PC-9 (cell line): ENCODE measurements at regions not wholly inside any gene's neighbourhood (a gene's known extent, or its start where the extent isn't known, plus 50 kb on each side); places are given as distances from the start of the nearest gene placed in this dataset.

Experiments
- BruUV-seq: library from RNA; stranded (reverse); fragments of 400-500 nt; replicated peaks from 2 replicates; lab custom pipeline; 2021; lab: Mats Ljungman, UMichigan
- CTCF ChIA-PET: fragments of 300-600 bp; sonication (Branson Sonifier 250); formaldehyde crosslinking; loops from one replicate; lab custom pipeline; 2022; ENCODE audit warnings: antibody characterized with exemption; lab: Charles Lee
- POLR2A ChIA-PET: fragments of 300-600 bp; sonication (Branson Sonifier 250); formaldehyde crosslinking; loops from one replicate; lab custom pipeline; 2022; ENCODE audit warnings: antibody characterized with exemption; ENCODE audit not compliant: unreplicated experiment; lab: Charles Lee
- DNase-seq, 2 experiments: peaks; one replicate each; pipeline versions ENCODE4 v3.0.0 to v3.0.0-alpha.2; 2015 to 2022; ENCODE audit warnings: mixed read lengths in 1 of 2
- H2AFZ ChIP-seq: fragments of 200-600 bp; sonication (generic); 2 replicates; pipeline ENCODE4 v1.8.1; 2017; ENCODE audit warnings: antibody characterized with exemption
- H3F3A ChIP-seq: fragments of 200-600 bp; sonication (generic); 2 replicates; pipeline ENCODE4 v1.8.1; 2017; ENCODE audit warnings: antibody characterized with exemption, mild to moderate bottlenecking, low read depth; ENCODE audit not compliant: insufficient read depth
- H3K27ac ChIP-seq: fragments of 200-600 bp; sonication (generic); 2 replicates; pipeline ENCODE4 v1.6.1; 2016; ENCODE audit warnings: mixed run types
- H3K27me3 ChIP-seq: fragments of 200-600 bp; sonication (generic); 2 replicates; pipeline ENCODE4 v1.6.1; 2016; ENCODE audit warnings: low read depth, mixed run types; ENCODE audit not compliant: insufficient read depth
- H3K36me3 ChIP-seq: fragments of 200-600 bp; sonication (generic); 2 replicates; pipeline ENCODE4 v1.6.1; 2016; ENCODE audit warnings: low read depth, mixed run types
- H3K4me1 ChIP-seq: fragments of 200-600 bp; sonication (generic); replicated peaks from 2 replicates; pipeline ENCODE4 v1.6.1; 2016; ENCODE audit warnings: mixed run types; ENCODE audit not compliant: insufficient read depth
- H3K4me2 ChIP-seq: fragments of 200-600 bp; sonication (generic); 2 replicates; pipeline ENCODE4 v1.6.1; 2017; ENCODE audit warnings: mixed run types
- H3K4me3 ChIP-seq: fragments of 200-600 bp; sonication (generic); 2 replicates; pipeline ENCODE4 v1.6.1; 2016; ENCODE audit warnings: mixed run types
- H3K79me2 ChIP-seq: fragments of 200-600 bp; sonication (generic); 2 replicates; pipeline ENCODE4 v1.6.1; 2017; ENCODE audit warnings: low read depth, mixed run types
- H3K9me2 ChIP-seq: fragments of 200-600 bp; sonication (generic); 2 replicates; pipeline ENCODE4 v1.8.1; 2017; ENCODE audit warnings: mild to moderate bottlenecking; ENCODE audit not compliant: insufficient read depth
- H3K9me3 ChIP-seq: fragments of 200-600 bp; sonication (generic); 2 replicates; pipeline ENCODE4 v1.8.1; 2016; ENCODE audit warnings: low read depth; ENCODE audit not compliant: insufficient read depth
- H4K20me1 ChIP-seq: fragments of 200-600 bp; sonication (generic); 2 replicates; pipeline ENCODE4 v1.8.1; 2017; ENCODE audit not compliant: insufficient read depth
- CTCF ChIP-seq: fragments of 200-600 bp; sonication (generic); conservative IDR thresholded peaks from 2 replicates; pipeline ENCODE4 v1.6.1; 2017; ENCODE audit warnings: mixed run types, antibody characterized with exemption, mild to moderate bottlenecking, moderate library complexity
- EZH2 ChIP-seq: fragments of 200-600 bp; sonication (generic); IDR thresholded peaks from 2 replicates; pipeline ENCODE4 v1.8.0; 2017; ENCODE audit warnings: antibody characterized with exemption, low read depth
- intact Hi-C: fragments of 100-400 bp; cut with micrococcal nuclease; formaldehyde crosslinking; loops from one replicate; pipeline ENCODE4 v1.10.0; 2022; ENCODE audit not compliant: unreplicated experiment

GRCh38 chr12:84073401-84073800, 839.2 kb downstream of the SLC6A15 start:
- H3K27ac ChIP-seq, result no peak overlapping the region
- ChIA-PET POLR2A (no interaction called here), CTCF (no interaction called here)
- H3K4me3 ChIP-seq, result no peak overlapping the region
- no peaks in the 10 kb centered on the region for H3F3A ChIP-seq
- DNase-seq, result no peak
- no TSS peak for BruUV-seq
- no peaks in the 10 kb centered on the region for H3K27me3 ChIP-seq
- H2AFZ ChIP-seq, result no peak overlapping the region
- no peak for TF ChIP-seq CTCF
- no peak for TF ChIP-seq EZH2
- H3K79me2 ChIP-seq, result no peaks in the 10 kb centered on the region
- no peaks in the 10 kb centered on the region for H3K9me3 ChIP-seq
- no peaks in the 10 kb centered on the region for H3K9me2 ChIP-seq
- no peak overlapping the region for H3K4me2 ChIP-seq
- no peaks in the 10 kb centered on the region for H3K36me3 ChIP-seq
- no peaks in the 10 kb centered on the region for H4K20me1 ChIP-seq
- intact Hi-C loops, result no loop called here
- no peaks in the 10 kb centered on the region for H3K4me1 ChIP-seq

GRCh38 chr12:84072961-84073360, 839.6 kb downstream of the SLC6A15 start:
- no TSS peak for BruUV-seq
- ChIA-PET CTCF (no interaction called here), POLR2A (no interaction called here)
- intact Hi-C loops, result no loop called here
- Histone ChIP-seq H3F3A (no peaks in the 10 kb centered on the region), H3K4me2 (no peak overlapping the region), H3K79me2 (no peaks in the 10 kb centered on the region), H3K36me3 (no peaks in the 10 kb centered on the region), H3K4me3 (no peak overlapping the region), H2AFZ (no peak overlapping the region), H3K4me1 (no peaks in the 10 kb centered on the region), H4K20me1 (no peaks in the 10 kb centered on the region), H3K9me3 (no peaks in the 10 kb centered on the region), H3K9me2 (no peaks in the 10 kb centered on the region), H3K27ac (no peak overlapping the region), H3K27me3 (no peaks in the 10 kb centered on the region)
- no peak for TF ChIP-seq CTCF
- TF ChIP-seq EZH2, result no peak
- no peak for DNase-seq

- Histone ChIP-seq H3K9me2 (no peaks in the 10 kb centered on the region; the same call in 1 of the 2 replicates), H3K4me2 (no peak overlapping the region), H3K79me2 (no peaks in the 10 kb centered on the region), H3K4me3 (no peak overlapping the region), H2AFZ (no peak overlapping the region), H3K36me3 (no peaks in the 10 kb centered on the region), H3K27me3 (no peaks in the 10 kb centered on the region), H3F3A (no peaks in the 10 kb centered on the region), H3K9me3 (no peaks in the 10 kb centered on the region), H4K20me1 (no peaks in the 10 kb centered on the region), H3K27ac (no peak overlapping the region), H3K4me1 (no peaks in the 10 kb centered on the region)
- TF ChIP-seq CTCF (no peak), EZH2 (no peak)
- no peak for DNase-seq
- POLR2A ChIA-PET, result no interaction called here
- intact Hi-C loops, result no loop called here
- BruUV-seq, result no TSS peak
- CTCF ChIA-PET, result no interaction called here
These were observed 842.3 kb downstream of the SLC6A15 start for GRCh38 chr12:84070292-84070691.
